ENCODE measurements at regions not wholly inside any gene's neighbourhood (a gene's known extent, or its start where the extent isn't known, plus 50 kb on each side); places are given as distances from the start of the nearest gene placed in this dataset.

DNA sequence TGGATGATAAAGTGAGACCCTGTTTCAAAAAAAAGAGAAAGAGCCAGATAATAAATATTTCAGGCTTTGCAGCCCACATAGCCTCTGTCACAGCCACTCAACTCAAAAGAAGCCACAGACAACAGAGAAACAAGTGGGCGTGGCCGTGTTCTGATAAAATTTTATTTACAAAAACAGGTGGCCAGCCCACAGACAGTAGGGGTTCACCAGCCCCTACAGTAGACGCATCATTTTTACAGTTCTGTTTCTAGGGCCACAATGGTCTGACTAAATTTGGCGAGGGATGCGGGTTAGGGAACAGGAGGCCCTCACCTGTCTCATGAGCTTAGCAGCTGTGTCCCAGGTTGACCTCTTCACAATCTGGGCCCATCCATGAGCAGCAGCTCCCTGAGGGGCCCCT lies 59.5 kb downstream of the ARHGEF18 start:
- TF ChIP-seq EZH2 (IDR thresholded peaks at IDR 0.05; ENCODE audit: insufficient read depth, poor library complexity, severe bottlenecking) (no peak), EZH2phosphoT487 (IDR thresholded peaks at IDR 0.05; ENCODE audit: insufficient read depth, low read depth) (no peak)

Data from GM23248 (cell line).